PC-9 (cell line): ENCODE measurements at regions not wholly inside any gene's neighbourhood (a gene's known extent, or its start where the extent isn't known, plus 50 kb on each side); places are given as distances from the start of the nearest gene placed in this dataset.

Experiments used
- EZH2 ChIP-seq: fragments of 200-600 bp; sonication (generic); IDR thresholded peaks from 2 replicates; pipeline ENCODE4 v1.8.0; 2017; ENCODE audit warnings: antibody characterized with exemption, low read depth
- TF ChIP-seq, protein P1 (sequence below): fragments of 200-600 bp; sonication (generic); conservative IDR thresholded peaks from 2 replicates; pipeline ENCODE4 v1.6.1; 2017; ENCODE audit warnings: mixed run types, antibody characterized with exemption, mild to moderate bottlenecking, moderate library complexity

DNA sequence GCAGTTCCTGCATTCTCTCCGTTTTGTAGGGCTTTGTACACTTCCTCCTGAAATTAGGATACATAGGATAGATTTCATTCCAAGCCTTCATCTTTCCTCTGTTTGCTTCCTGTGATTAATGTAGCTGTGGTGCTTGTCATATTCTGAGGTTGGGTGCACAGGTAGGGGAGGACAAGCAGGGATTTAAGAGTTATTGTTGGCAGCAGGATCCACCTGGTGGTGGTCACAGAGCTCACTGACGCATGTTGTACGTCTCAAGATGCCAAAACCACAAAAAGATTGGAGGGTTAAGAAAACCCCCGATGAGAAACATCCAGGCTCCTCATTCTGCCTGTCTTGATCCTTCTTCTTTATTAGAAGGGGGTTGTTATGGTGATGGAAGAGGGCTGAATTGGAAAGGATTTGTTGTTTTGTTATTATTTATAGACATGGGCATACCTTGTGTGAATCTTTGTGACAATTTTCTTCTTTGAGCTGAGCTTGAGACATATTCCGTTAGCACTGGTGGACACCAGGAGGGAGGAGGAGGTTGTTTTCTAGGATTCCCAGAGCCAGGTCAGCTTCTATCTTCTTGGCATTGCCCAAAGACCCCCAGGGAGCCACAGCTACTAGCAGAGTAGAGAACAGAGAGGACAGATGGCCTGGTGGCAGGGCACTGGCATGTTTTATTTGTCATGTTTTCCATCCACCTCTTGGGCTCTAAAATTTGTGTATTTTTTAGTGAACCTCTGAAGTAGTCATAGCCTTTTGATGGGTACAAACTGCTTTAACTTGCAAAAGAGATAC lies 57.7 kb upstream of the LARS2 start:
- TF ChIP-seq, protein P1, sequence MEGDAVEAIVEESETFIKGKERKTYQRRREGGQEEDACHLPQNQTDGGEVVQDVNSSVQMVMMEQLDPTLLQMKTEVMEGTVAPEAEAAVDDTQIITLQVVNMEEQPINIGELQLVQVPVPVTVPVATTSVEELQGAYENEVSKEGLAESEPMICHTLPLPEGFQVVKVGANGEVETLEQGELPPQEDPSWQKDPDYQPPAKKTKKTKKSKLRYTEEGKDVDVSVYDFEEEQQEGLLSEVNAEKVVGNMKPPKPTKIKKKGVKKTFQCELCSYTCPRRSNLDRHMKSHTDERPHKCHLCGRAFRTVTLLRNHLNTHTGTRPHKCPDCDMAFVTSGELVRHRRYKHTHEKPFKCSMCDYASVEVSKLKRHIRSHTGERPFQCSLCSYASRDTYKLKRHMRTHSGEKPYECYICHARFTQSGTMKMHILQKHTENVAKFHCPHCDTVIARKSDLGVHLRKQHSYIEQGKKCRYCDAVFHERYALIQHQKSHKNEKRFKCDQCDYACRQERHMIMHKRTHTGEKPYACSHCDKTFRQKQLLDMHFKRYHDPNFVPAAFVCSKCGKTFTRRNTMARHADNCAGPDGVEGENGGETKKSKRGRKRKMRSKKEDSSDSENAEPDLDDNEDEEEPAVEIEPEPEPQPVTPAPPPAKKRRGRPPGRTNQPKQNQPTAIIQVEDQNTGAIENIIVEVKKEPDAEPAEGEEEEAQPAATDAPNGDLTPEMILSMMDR, result no peak
- TF ChIP-seq EZH2, result no peak
